ENCODE measurements at regions not wholly inside any gene's neighbourhood (a gene's known extent, or its start where the extent isn't known, plus 50 kb on each side); places are given as distances from the start of the nearest gene placed in this dataset.

DNA sequence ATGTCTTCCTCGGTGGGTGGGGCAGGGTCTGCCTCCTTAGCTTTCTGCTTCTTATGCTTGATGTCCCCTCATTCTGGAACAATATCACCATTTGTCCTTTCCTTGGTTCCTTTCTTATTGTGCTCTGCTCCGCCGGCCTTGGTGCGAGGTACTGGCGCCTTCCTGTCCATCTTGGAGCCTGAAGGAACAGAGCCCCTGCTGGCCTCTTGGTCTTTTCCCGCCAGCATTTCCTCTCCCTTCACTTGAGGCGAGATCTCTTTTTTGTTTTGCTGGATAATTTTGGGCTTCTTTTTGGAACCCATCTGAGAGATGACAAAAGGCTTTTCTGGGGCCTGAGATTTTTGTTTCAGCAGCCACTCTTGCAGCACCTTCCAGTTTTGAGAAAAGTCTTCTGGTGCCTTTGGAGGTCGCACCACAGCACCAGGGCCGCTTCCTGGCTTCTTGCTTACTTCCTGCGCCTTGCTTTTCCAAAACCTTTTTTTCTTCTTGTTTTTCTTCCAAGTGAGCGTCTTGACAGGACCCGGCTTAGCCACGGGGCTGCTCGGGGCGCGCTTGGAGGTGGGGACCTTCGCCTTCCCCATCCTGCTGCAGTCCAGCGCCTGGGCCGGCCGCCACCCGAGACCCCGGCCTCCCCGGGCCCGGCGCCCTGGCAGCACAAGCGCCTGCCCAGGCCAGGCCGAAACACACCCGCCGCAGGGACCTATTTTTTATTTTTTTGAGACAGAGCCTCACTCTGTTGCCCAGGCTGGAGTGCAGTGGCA lies 127.1 kb downstream of the KLF13 start:
- POLR2A ChIA-PET = no interaction called here
- H2AFZ ChIP-seq (ENCODE audit: insufficient read depth, low read depth, low read length, poor library complexity, severe bottlenecking) = no peak overlapping the region

GRCh38 chr15:31455499-31455898 lies 128.9 kb downstream of the KLF13 start:
- Histone ChIP-seq H2AFZ (ENCODE audit: insufficient read depth, low read depth, low read length, poor library complexity, severe bottlenecking) (no peak overlapping the region), H3K79me2 (ENCODE audit: control insufficient read depth, insufficient read depth, low read length) (no peaks in the 10 kb centered on the region), H3K4me3 (ENCODE audit: control extremely low read depth in 1 of 5, extremely low read depth in 1 of 5, insufficient read depth in 1 of 5, low read depth in 2 of 5, low read length in 4 of 5) (no peak overlapping the region), H3K9ac (ENCODE audit: low read length) (no peak overlapping the region), H3K4me2 (replicated peaks; ENCODE audit: low read depth, low read length, poor library complexity, severe bottlenecking) (no peak overlapping the region), H3K4me1 (ENCODE audit: control insufficient read depth in 2 of 2, insufficient read depth in 2 of 2, low read length in 2 of 2) (peaks cover 28 to 34% of the 10 kb centered on the region in 2 donors), H3K9me3 (ENCODE audit: control extremely low read depth in 1 of 3, control insufficient read depth in 2 of 3, insufficient read depth in 1 of 3, low read length in 2 of 3) (peaks cover 0 to 7% (median 0%) of the 10 kb centered on the region in 3 donors), H3K36me3 (replicated peaks in 1 of 2; ENCODE audit: control extremely low read depth in 1 of 2, control insufficient read depth in 1 of 2, extremely low read depth in 1 of 2, insufficient read depth in 2 of 2, low read length in 1 of 2) (no peaks in the 10 kb centered on the region), H4K20me1 (ENCODE audit: control insufficient read depth, insufficient read depth, low read length, poor library complexity, severe bottlenecking) (no peaks in the 10 kb centered on the region), H3K27me3 (replicated peaks in 1 of 4; ENCODE audit: control extremely low read depth in 1 of 4, control insufficient read depth in 3 of 4, insufficient read depth in 4 of 4, low read length in 3 of 4) (peaks cover 0 to 3% (median 0%) of the 10 kb centered on the region in 4 experiments), H3K27ac (ENCODE audit: low read length in 2 of 2) (no peak overlapping the region)
- TF ChIP-seq, protein P1, sequence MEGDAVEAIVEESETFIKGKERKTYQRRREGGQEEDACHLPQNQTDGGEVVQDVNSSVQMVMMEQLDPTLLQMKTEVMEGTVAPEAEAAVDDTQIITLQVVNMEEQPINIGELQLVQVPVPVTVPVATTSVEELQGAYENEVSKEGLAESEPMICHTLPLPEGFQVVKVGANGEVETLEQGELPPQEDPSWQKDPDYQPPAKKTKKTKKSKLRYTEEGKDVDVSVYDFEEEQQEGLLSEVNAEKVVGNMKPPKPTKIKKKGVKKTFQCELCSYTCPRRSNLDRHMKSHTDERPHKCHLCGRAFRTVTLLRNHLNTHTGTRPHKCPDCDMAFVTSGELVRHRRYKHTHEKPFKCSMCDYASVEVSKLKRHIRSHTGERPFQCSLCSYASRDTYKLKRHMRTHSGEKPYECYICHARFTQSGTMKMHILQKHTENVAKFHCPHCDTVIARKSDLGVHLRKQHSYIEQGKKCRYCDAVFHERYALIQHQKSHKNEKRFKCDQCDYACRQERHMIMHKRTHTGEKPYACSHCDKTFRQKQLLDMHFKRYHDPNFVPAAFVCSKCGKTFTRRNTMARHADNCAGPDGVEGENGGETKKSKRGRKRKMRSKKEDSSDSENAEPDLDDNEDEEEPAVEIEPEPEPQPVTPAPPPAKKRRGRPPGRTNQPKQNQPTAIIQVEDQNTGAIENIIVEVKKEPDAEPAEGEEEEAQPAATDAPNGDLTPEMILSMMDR (IDR thresholded peaks at IDR 0.05) = no peak
- no peak for TF ChIP-seq EZH2 (IDR thresholded peaks at IDR 0.05; ENCODE audit: borderline replicate concordance, insufficient read depth, low read depth, low read length, poor library complexity, severe bottlenecking)
- ChIA-PET POLR2A (no interaction called here), CTCF (interaction anchor here (1.1 to 3.0 kb wide), 3 partner anchors 17 to 34 kb away, joined by 3 to 16 read pairs (median 6); no protein-coding TSS in a partner anchor)
- no CpG with 5 or more reads among the region's 1 CpG for WGBS (ENCODE audit: insufficient coverage)
- peaks cover 29% of the 10 kb centered on the region for H3K4me1 Mint-ChIP-seq
- ATAC-seq (ENCODE audit: low read depth) (no peak), DNase-seq (no peak)
- H3K27ac Mint-ChIP-seq = no peak overlapping the region
- H3K4me3 Mint-ChIP-seq = no peak overlapping the region
- intact Hi-C loops (cut with micrococcal nuclease) = no loop called here
- peaks cover 2% of the 10 kb centered on the region for H3K9me3 Mint-ChIP-seq (ENCODE audit: insufficient read depth)
- H3K27me3 Mint-ChIP-seq = no peaks in the 10 kb centered on the region

More for the DNA sequence above, 127.1 kb downstream of the KLF13 start:
- Histone ChIP-seq H3K4me1 (ENCODE audit: control insufficient read depth in 2 of 2, insufficient read depth in 2 of 2, low read length in 2 of 2) (peaks cover 14 to 18% of the 10 kb centered on the region in 2 donors), H3K4me2 (replicated peaks; ENCODE audit: low read depth, low read length, poor library complexity, severe bottlenecking) (no peak overlapping the region), H3K4me3 (ENCODE audit: control extremely low read depth in 1 of 5, extremely low read depth in 1 of 5, insufficient read depth in 1 of 5, low read depth in 2 of 5, low read length in 4 of 5) (no peak overlapping the region), H4K20me1 (ENCODE audit: control insufficient read depth, insufficient read depth, low read length, poor library complexity, severe bottlenecking) (no peaks in the 10 kb centered on the region), H3K36me3 (replicated peaks in 1 of 2; ENCODE audit: control extremely low read depth in 1 of 2, control insufficient read depth in 1 of 2, extremely low read depth in 1 of 2, insufficient read depth in 2 of 2, low read length in 1 of 2) (no peaks in the 10 kb centered on the region), H3K27ac (ENCODE audit: low read length in 2 of 2) (no peak overlapping the region), H3K27me3 (replicated peaks in 1 of 4; ENCODE audit: control extremely low read depth in 1 of 4, control insufficient read depth in 3 of 4, insufficient read depth in 4 of 4, low read length in 3 of 4) (peaks cover 0 to 3% (median 0%) of the 10 kb centered on the region in 4 experiments), H3K9me3 (ENCODE audit: control extremely low read depth in 1 of 3, control insufficient read depth in 2 of 3, insufficient read depth in 1 of 3, low read length in 2 of 3) (peaks cover 0 to 7% (median 0%) of the 10 kb centered on the region in 3 donors), H3K79me2 (ENCODE audit: control insufficient read depth, insufficient read depth, low read length) (no peaks in the 10 kb centered on the region), H3K9ac (ENCODE audit: low read length) (no peak overlapping the region)
- TF ChIP-seq, protein P1 (IDR thresholded peaks at IDR 0.05) = no peak
- no peak for TF ChIP-seq EZH2 (IDR thresholded peaks at IDR 0.05; ENCODE audit: borderline replicate concordance, insufficient read depth, low read depth, low read length, poor library complexity, severe bottlenecking)
- H3K4me3 Mint-ChIP-seq = no peak overlapping the region
- no peak for DNase-seq
- H3K27ac Mint-ChIP-seq = no peak overlapping the region
- H3K27me3 Mint-ChIP-seq = no peaks in the 10 kb centered on the region
- peaks cover 2% of the 10 kb centered on the region for H3K9me3 Mint-ChIP-seq (ENCODE audit: insufficient read depth)
- intact Hi-C loops (cut with micrococcal nuclease) = no loop called here
- H3K4me1 Mint-ChIP-seq = peaks cover 18% of the 10 kb centered on the region
- CTCF ChIA-PET = interaction anchor here (2.8 to 3.0 kb wide), 2 partner anchors 15 to 35 kb away, joined by 8 to 16 read pairs; no protein-coding TSS in a partner anchor
- no peak for ATAC-seq (ENCODE audit: low read depth)
- WGBS (ENCODE audit: insufficient coverage) = 97% methylated on average over 26 of the region's 29 CpGs

Measured in B cell (primary cell).